ENCODE measurements at regions not wholly inside any gene's neighbourhood (a gene's known extent, or its start where the extent isn't known, plus 50 kb on each side); places are given as distances from the start of the nearest gene placed in this dataset.

- no peak overlapping the region for H3K4me3 Mint-ChIP-seq
- Histone ChIP-seq H3K27me3 (replicated peaks in 1 of 2; ENCODE audit: control insufficient read depth in 2 of 2, extremely low read depth in 1 of 2, insufficient read depth in 2 of 2, low read length in 1 of 2) (peaks cover 0 to 15% of the 10 kb centered on the region in 2 experiments), H3K27ac (ENCODE audit: low read length) (no peak overlapping the region), H3K36me3 (ENCODE audit: control insufficient read depth in 2 of 2, extremely low read depth in 1 of 2, insufficient read depth in 1 of 2, low read length in 1 of 2) (no peaks in the 10 kb centered on the region), H3K4me1 (ENCODE audit: control insufficient read depth in 1 of 2, extremely low read depth in 1 of 2, insufficient read depth in 2 of 2, low read length in 2 of 2) (no peaks in the 10 kb centered on the region), H3K9me3 (no peaks in the 10 kb centered on the region), H3K4me3 (ENCODE audit: control insufficient read depth in 1 of 2, extremely low read depth in 1 of 2, low read length in 1 of 2) (no peak overlapping the region)
- WGBS (ENCODE audit: insufficient coverage), result 43% methylated on average over 3 of the region's 4 CpGs
- ATAC-seq (replicated peaks in 1 of 4) (no peak), DNase-seq (no peak)
- H3K36me3 Mint-ChIP-seq, result no peaks in the 10 kb centered on the region
- ChIA-PET CTCF (no interaction called here), POLR2A (no interaction called here)
- H3K4me1 Mint-ChIP-seq, result no peaks in the 10 kb centered on the region
- no peaks in the 10 kb centered on the region for H3K9me3 Mint-ChIP-seq
- no peak overlapping the region for H3K27ac Mint-ChIP-seq
- peaks cover 10 to 24% of the 10 kb centered on the region in 2 donors for H3K27me3 Mint-ChIP-seq
Observed at GRCh38 chr2:235378246-235378645, 115.6 kb upstream of the AGAP1 start.

DNA sequence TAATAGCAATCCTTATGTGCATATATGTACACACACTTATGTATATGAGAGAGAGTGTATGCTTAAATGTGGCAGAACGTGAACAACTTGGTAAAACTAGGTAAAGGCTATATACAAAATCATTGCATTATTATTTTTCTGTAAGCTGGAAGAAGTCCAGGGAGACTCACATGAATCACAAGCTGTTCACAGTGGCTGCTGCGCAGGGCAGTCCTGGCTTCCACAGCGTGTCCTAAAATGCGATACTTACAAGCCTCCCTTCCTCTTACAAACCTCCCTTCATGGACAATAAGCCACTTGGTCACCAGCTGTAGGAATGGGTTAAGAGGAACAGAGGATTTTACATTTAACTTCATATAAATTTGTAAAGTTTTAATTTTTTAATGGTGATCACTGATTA is 114.9 kb upstream of the AGAP1 start:
- H3K27ac Mint-ChIP-seq, result no peak overlapping the region
- no peaks in the 10 kb centered on the region for H3K4me1 Mint-ChIP-seq
- Histone ChIP-seq H3K4me1 (ENCODE audit: control insufficient read depth in 1 of 2, extremely low read depth in 1 of 2, insufficient read depth in 2 of 2, low read length in 2 of 2) (no peaks in the 10 kb centered on the region), H3K36me3 (ENCODE audit: control insufficient read depth in 2 of 2, extremely low read depth in 1 of 2, insufficient read depth in 1 of 2, low read length in 1 of 2) (no peaks in the 10 kb centered on the region), H3K9me3 (no peaks in the 10 kb centered on the region), H3K27me3 (replicated peaks in 1 of 2; ENCODE audit: control insufficient read depth in 2 of 2, extremely low read depth in 1 of 2, insufficient read depth in 2 of 2, low read length in 1 of 2) (peaks cover 0 to 15% of the 10 kb centered on the region in 2 experiments), H3K27ac (ENCODE audit: low read length) (no peak overlapping the region), H3K4me3 (ENCODE audit: control insufficient read depth in 1 of 2, extremely low read depth in 1 of 2, low read length in 1 of 2) (no peak overlapping the region)
- WGBS (ENCODE audit: insufficient coverage), result no CpG with 5 or more reads among the region's 4 CpGs
- ChIA-PET POLR2A (no interaction called here), CTCF (no interaction called here)
- no peaks in the 10 kb centered on the region for H3K36me3 Mint-ChIP-seq
- H3K4me3 Mint-ChIP-seq, result no peak overlapping the region
- H3K9me3 Mint-ChIP-seq, result no peaks in the 10 kb centered on the region
- no peak for ATAC-seq (replicated peaks in 1 of 4)
- H3K27me3 Mint-ChIP-seq, result peaks cover 10 to 28% of the 10 kb centered on the region in 2 donors
- DNase-seq, result no peak

GRCh38 chr2:235381261-235381912 is 112.5 kb upstream of the AGAP1 start:
- ATAC-seq (replicated peaks in 1 of 4), result no peak
- Mint-ChIP-seq H3K27ac (no peak overlapping the region), H3K36me3 (no peaks in the 10 kb centered on the region), H3K9me3 (no peaks in the 10 kb centered on the region), H3K4me3 (no peak overlapping the region), H3K27me3 (peaks cover 12 to 20% of the 10 kb centered on the region in 2 donors), H3K4me1 (no peaks in the 10 kb centered on the region)
- H3K27me3 ChIP-seq (replicated peaks in 1 of 2; ENCODE audit: control insufficient read depth in 2 of 2, extremely low read depth in 1 of 2, insufficient read depth in 2 of 2, low read length in 1 of 2), result peaks cover 0 to 16% of the 10 kb centered on the region in 2 experiments
- H3K4me3 ChIP-seq (ENCODE audit: control insufficient read depth in 1 of 2, extremely low read depth in 1 of 2, low read length in 1 of 2), result no peak overlapping the region
- H3K27ac ChIP-seq (ENCODE audit: low read length), result no peak overlapping the region
- ChIA-PET POLR2A (no interaction called here), CTCF (no interaction called here)
- H3K4me1 ChIP-seq (ENCODE audit: control insufficient read depth in 1 of 2, extremely low read depth in 1 of 2, insufficient read depth in 2 of 2, low read length in 2 of 2), result no peaks in the 10 kb centered on the region
- no peak for DNase-seq
- H3K9me3 ChIP-seq, result no peaks in the 10 kb centered on the region
- no CpG with 5 or more reads among the region's 2 CpGs for WGBS (ENCODE audit: insufficient coverage)
- H3K36me3 ChIP-seq (ENCODE audit: control insufficient read depth in 2 of 2, extremely low read depth in 1 of 2, insufficient read depth in 1 of 2, low read length in 1 of 2), result no peaks in the 10 kb centered on the region

DNA sequence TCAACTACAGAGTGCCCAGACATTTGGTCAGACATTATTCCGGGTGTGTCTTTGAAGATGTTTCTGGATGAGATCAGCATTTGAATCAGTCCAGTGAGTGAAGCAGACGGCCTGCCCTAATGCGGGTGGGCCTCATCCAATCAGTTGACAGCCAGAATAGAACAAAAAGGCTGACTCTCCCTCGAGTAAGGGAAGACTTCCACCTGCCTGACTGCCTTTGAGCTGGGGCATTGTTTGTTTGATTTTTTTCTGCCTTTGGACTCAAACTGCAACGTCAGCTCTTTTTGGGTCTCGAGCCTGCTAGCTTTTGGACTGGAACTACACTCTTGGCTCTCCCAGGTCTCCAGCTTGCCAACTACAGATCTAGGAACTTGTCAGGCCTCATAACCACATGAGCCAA is 111.7 kb upstream of the AGAP1 start:
- H3K36me3 ChIP-seq (ENCODE audit: control insufficient read depth in 2 of 2, extremely low read depth in 1 of 2, insufficient read depth in 1 of 2, low read length in 1 of 2), result no peaks in the 10 kb centered on the region
- no peak overlapping the region for H3K4me3 ChIP-seq (ENCODE audit: control insufficient read depth in 1 of 2, extremely low read depth in 1 of 2, low read length in 1 of 2)
- Mint-ChIP-seq H3K4me1 (no peaks in the 10 kb centered on the region), H3K9me3 (no peaks in the 10 kb centered on the region), H3K27me3 (peaks cover 10 to 23% of the 10 kb centered on the region in 2 donors), H3K4me3 (no peak overlapping the region), H3K27ac (no peak overlapping the region), H3K36me3 (no peaks in the 10 kb centered on the region)
- H3K4me1 ChIP-seq (ENCODE audit: control insufficient read depth in 1 of 2, extremely low read depth in 1 of 2, insufficient read depth in 2 of 2, low read length in 2 of 2), result no peaks in the 10 kb centered on the region
- DNase-seq (no peak), ATAC-seq (replicated peaks in 1 of 4) (no peak)
- WGBS (ENCODE audit: insufficient coverage), result 92% methylated on average over 3 of the region's 6 CpGs
- CTCF ChIA-PET, result no interaction called here
- no peak overlapping the region for H3K27ac ChIP-seq (ENCODE audit: low read length)
- H3K9me3 ChIP-seq, result no peaks in the 10 kb centered on the region
- peaks cover 0 to 16% of the 10 kb centered on the region in 2 experiments for H3K27me3 ChIP-seq (replicated peaks in 1 of 2; ENCODE audit: control insufficient read depth in 2 of 2, extremely low read depth in 1 of 2, insufficient read depth in 2 of 2, low read length in 1 of 2)
- POLR2A ChIA-PET, result no interaction called here

- H3K4me3 Mint-ChIP-seq, result no peak overlapping the region
Observed at GRCh38 chr2:235382601-235383000, 111.2 kb upstream of the AGAP1 start.

DNA sequence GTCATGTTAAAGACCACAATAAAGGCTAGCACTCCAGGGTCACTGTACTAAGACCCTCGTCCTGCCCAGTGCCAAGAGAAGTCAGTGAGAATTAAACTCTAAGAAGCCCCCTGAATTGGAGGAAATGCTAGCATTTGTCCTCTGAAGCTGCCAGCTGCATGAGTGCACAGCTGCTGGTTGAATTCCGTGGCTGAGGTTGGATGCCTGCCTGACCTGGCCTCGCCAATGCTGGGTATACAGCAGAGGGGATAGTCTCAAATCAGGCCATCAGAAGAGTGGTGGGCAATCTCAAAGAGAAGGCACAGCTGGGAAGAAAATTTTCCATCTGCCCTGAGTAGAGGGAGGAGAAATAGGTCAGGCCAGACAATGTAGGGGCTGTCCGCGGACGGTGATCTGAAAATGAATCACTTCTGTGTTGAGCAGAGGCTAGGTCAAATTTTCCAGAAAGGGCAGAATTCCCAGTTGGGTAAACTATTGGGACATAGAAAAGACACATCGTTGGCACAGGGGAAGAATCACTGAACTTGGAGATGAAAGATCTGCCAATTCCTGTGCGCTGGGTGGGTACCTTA is 110.5 kb upstream of the AGAP1 start:
- ATAC-seq (replicated peaks in 1 of 4) (no peak), DNase-seq (no peak)
- ChIA-PET POLR2A (no interaction called here), CTCF (no interaction called here)
- H3K9me3 Mint-ChIP-seq, result no peaks in the 10 kb centered on the region
- WGBS (ENCODE audit: insufficient coverage), result 76% methylated on average over 6 of the region's 8 CpGs
- no peaks in the 10 kb centered on the region for H3K36me3 Mint-ChIP-seq
- no peak overlapping the region for H3K4me3 Mint-ChIP-seq
- Histone ChIP-seq H3K4me3 (ENCODE audit: control insufficient read depth in 1 of 2, extremely low read depth in 1 of 2, low read length in 1 of 2) (no peak overlapping the region), H3K27me3 (replicated peaks in 1 of 2; ENCODE audit: control insufficient read depth in 2 of 2, extremely low read depth in 1 of 2, insufficient read depth in 2 of 2, low read length in 1 of 2) (peaks cover 0 to 14% of the 10 kb centered on the region in 2 experiments), H3K4me1 (ENCODE audit: control insufficient read depth in 1 of 2, extremely low read depth in 1 of 2, insufficient read depth in 2 of 2, low read length in 2 of 2) (no peaks in the 10 kb centered on the region), H3K27ac (ENCODE audit: low read length) (no peak overlapping the region), H3K9me3 (no peaks in the 10 kb centered on the region), H3K36me3 (ENCODE audit: control insufficient read depth in 2 of 2, extremely low read depth in 1 of 2, insufficient read depth in 1 of 2, low read length in 1 of 2) (no peaks in the 10 kb centered on the region)
- H3K27me3 Mint-ChIP-seq, result peaks cover 5 to 21% of the 10 kb centered on the region in 2 donors
- H3K4me1 Mint-ChIP-seq, result no peaks in the 10 kb centered on the region
- no peak overlapping the region for H3K27ac Mint-ChIP-seq

More at GRCh38 chr2:235382601-235383000, 111.2 kb upstream of the AGAP1 start:
- no peaks in the 10 kb centered on the region for H3K4me1 ChIP-seq (ENCODE audit: control insufficient read depth in 1 of 2, extremely low read depth in 1 of 2, insufficient read depth in 2 of 2, low read length in 2 of 2)
- ATAC-seq (replicated peaks in 1 of 4) (no peak), DNase-seq (no peak)
- 83% methylated on average over 1 of the region's 3 CpGs for WGBS (ENCODE audit: insufficient coverage)
- Mint-ChIP-seq H3K27ac (no peak overlapping the region), H3K36me3 (no peaks in the 10 kb centered on the region), H3K4me1 (no peaks in the 10 kb centered on the region), H3K9me3 (no peaks in the 10 kb centered on the region), H3K27me3 (peaks cover 11 to 23% of the 10 kb centered on the region in 2 donors)
- H3K9me3 ChIP-seq, result no peaks in the 10 kb centered on the region
- peaks cover 0 to 16% of the 10 kb centered on the region in 2 experiments for H3K27me3 ChIP-seq (replicated peaks in 1 of 2; ENCODE audit: control insufficient read depth in 2 of 2, extremely low read depth in 1 of 2, insufficient read depth in 2 of 2, low read length in 1 of 2)
- no peak overlapping the region for H3K27ac ChIP-seq (ENCODE audit: low read length)
- ChIA-PET POLR2A (no interaction called here), CTCF (no interaction called here)
- no peak overlapping the region for H3K4me3 ChIP-seq (ENCODE audit: control insufficient read depth in 1 of 2, extremely low read depth in 1 of 2, low read length in 1 of 2)
- no peaks in the 10 kb centered on the region for H3K36me3 ChIP-seq (ENCODE audit: control insufficient read depth in 2 of 2, extremely low read depth in 1 of 2, insufficient read depth in 1 of 2, low read length in 1 of 2)
